ENCODE measurements at regions not wholly inside any gene's neighbourhood (a gene's known extent, or its start where the extent isn't known, plus 50 kb on each side); places are given as distances from the start of the nearest gene placed in this dataset.

DNA sequence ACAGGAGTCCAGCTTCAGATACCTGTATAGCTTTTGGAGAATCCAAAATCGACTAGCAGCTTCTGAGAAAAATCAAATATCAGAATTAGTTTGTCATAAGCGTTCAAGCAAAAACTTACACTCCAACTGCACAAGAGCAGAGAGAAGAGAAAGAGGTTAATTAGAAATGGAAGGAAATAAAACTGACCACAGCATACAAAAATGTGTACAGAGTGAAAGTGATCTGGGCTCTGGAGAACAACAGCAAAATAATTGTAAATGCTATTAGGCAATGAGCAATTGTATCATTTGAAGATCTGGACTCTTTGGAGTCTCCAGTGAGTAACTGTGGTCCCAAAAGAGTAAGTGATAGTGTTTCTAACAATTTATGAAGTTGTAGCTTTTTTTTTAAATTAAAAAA lies 867.3 kb downstream of the TRIB2 start (continued):
- TF ChIP-seq SMARCE1 (IDR thresholded peaks at IDR 0.05) (no peak), C11orf30 (IDR thresholded peaks at IDR 0.05; ENCODE audit: low read depth) (no peak), EGR1 (conservative IDR thresholded peaks at IDR 0.05) (no peak), ZNF785 (CRISPR knock-in tag; IDR thresholded peaks at IDR 0.05) (no peak), MTA3 (IDR thresholded peaks at IDR 0.05; ENCODE audit: borderline replicate concordance) (no peak)

DNA sequence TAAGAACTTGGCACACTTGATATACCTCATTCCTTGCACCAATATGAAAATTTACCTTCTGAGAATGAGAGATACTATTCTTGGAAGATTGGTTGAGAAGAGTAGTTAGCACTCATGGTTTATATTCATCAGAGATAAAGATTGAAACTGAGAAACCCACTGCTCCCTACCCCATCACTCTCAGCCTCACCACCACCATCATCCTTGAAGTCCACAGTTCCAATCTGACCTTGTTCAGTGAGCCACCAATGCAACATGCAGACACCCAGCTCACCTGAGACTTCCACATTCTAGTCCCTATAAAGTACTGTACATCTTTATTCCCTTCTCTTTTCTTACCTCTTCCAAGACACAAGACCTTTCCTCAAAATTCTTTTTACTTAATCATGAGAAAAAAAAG lies 869.0 kb downstream of the TRIB2 start:
- no peak for FAIRE-seq
- no peak for TF ChIP-seq ERF (CRISPR knock-in tag; IDR thresholded peaks at IDR 0.05)
- no peak for TF ChIP-seq PRPF4 (IDR thresholded peaks at IDR 0.05; ENCODE audit: insufficient read depth, low read depth, low read length, poor library complexity, severe bottlenecking)
- no peak for TF ChIP-seq ZNF76 (CRISPR knock-in tag; IDR thresholded peaks at IDR 0.05; ENCODE audit: borderline replicate concordance)
- no peak for TF ChIP-seq HMGN3 (IDR thresholded peaks at IDR 0.05; ENCODE audit: borderline replicate concordance, extremely low read depth, insufficient read length, low read depth, low read length)
- no peak for TF ChIP-seq MITF (IDR thresholded peaks at IDR 0.05)
- no peak for TF ChIP-seq ZNF79 (CRISPR knock-in tag; IDR thresholded peaks at IDR 0.05; ENCODE audit: low read depth)
- no peak for TF ChIP-seq POU5F1 (IDR thresholded peaks at IDR 0.05; ENCODE audit: borderline replicate concordance, low read depth, low read length, partially characterized antibody)
- TF ChIP-seq MEF2A (IDR thresholded peaks at IDR 0.05; ENCODE audit: control insufficient read depth, low read depth, low read length) = no peak
- no peak for TF ChIP-seq RHOXF2B (CRISPR knock-in tag; conservative IDR thresholded peaks at IDR 0.05)
- no peak for TF ChIP-seq TRIM24 (IDR thresholded peaks at IDR 0.05)

More for the DNA sequence above, 869.0 kb downstream of the TRIB2 start:
- Histone ChIP-seq H3K4me1 (replicated peaks in 1 of 2; ENCODE audit: control insufficient read depth in 2 of 2, insufficient read depth in 2 of 2, low read length in 2 of 2) (no peaks in the 10 kb centered on the region), H3K36me3 (ENCODE audit: control insufficient read depth, insufficient read depth, low read length) (no peaks in the 10 kb centered on the region), H3K9me3 (replicated peaks; ENCODE audit: control insufficient read depth, insufficient read depth, low read depth, low read length) (no peaks in the 10 kb centered on the region), H3K9me1 (ENCODE audit: control insufficient read depth, insufficient read depth, low read length) (no peaks in the 10 kb centered on the region), H3K9ac (ENCODE audit: insufficient read depth in 1 of 2, low read depth in 2 of 2, low read length in 2 of 2) (no peak overlapping the region), H2AFZ (ENCODE audit: low read depth, low read length) (no peak overlapping the region), H3K4me3 (no peak overlapping the region), H3K27ac (ENCODE audit: extremely low read depth, low read depth, low read length) (no peak overlapping the region), H4K20me1 (replicated peaks; ENCODE audit: control insufficient read depth, insufficient read depth, low read length) (no peaks in the 10 kb centered on the region), H3K27me3 (ENCODE audit: control insufficient read depth in 2 of 2, insufficient read depth in 2 of 2, low read length in 2 of 2) (no peaks in the 10 kb centered on the region), H3K79me2 (ENCODE audit: control insufficient read depth, insufficient read depth, low read length) (no peaks in the 10 kb centered on the region), H3K4me2 (ENCODE audit: insufficient read depth, low read length) (no peak overlapping the region)
- ATAC-seq (no peak), DNase-seq (ENCODE audit: extremely low read depth in 1 of 4, low spot score in 3 of 4) (no peak)
- ChIA-PET POLR2A (no interaction called here), CTCF (ENCODE audit: low intra/inter-chr PET ratio) (no interaction called here)
- in situ Hi-C loops (cut with MboI) = no loop called here
- intact Hi-C loops (cut with micrococcal nuclease) = no loop called here
- no TSS peak for BruUV-seq (replicated peaks)
